ENCODE measurements at regions not wholly inside any gene's neighbourhood (a gene's known extent, or its start where the extent isn't known, plus 50 kb on each side); places are given as distances from the start of the nearest gene placed in this dataset.

- DNase-seq: no peak
Observed at GRCh38 chr10:121405549-121405948, 192.7 kb downstream of the FGFR2 start.

- no peak for DNase-seq
Observed at GRCh38 chr10:121405953-121406352, 192.3 kb downstream of the FGFR2 start.

DNA sequence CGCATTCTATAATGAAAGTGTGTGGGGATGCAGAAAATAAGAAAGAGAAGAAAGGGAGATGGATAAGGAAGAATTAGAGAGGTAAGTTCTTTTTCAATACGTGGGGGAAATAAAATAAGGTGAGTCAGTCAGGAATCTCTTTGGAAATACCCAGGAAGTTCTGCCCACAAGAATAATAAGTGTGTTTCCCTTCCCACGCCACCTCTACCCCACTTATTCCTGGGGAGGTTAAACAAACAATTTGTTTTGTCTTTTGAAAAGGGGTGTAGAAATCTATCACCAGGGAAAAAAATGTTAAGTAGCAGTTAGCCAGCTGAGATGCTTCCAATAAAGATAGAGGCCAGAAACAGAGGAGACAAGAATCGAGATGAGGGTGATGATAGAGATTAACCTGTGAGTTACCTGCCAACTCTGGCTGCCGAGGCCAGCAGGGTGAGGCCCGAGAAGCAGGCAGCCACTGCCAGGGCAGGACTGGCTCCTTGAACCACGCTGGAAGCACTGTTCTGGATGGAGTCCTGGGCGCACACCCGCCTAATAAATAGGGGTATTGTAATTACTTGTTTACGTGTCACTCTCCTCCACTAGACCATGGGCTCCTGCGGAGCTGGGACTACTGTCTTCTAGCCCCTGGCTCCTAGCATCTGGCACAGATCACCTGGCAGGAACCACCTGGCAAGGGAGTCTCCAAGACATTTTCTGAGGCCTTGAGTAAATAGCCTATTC, 191.3 kb downstream of the FGFR2 start:
- DNase-seq: no peak

- no peak for DNase-seq
Observed at GRCh38 chr10:121409466-121410104, 188.7 kb downstream of the FGFR2 start.

GRCh38 chr10:121411004-121411403, 187.2 kb downstream of the FGFR2 start:
- DNase-seq: no peak

DNA sequence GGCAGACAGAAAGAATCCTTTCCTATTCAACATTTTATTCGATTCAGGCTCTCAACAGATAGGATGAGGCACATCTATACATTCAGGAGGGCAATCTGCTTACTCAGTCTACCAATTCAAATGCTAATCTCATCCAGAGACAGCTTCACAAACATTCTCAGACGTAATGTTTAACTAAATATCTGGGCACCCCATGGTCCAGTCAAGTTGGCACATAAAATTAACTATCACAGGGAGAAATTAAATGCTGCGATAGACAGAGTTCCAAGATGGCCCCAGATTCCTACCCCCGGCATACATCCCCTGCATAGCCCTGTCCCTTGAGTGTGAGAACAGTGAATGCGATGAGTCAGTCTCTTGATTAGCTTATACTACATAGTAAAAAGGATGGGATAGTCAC, 184.3 kb downstream of the FGFR2 start:
- DNase-seq: no peak

DNA sequence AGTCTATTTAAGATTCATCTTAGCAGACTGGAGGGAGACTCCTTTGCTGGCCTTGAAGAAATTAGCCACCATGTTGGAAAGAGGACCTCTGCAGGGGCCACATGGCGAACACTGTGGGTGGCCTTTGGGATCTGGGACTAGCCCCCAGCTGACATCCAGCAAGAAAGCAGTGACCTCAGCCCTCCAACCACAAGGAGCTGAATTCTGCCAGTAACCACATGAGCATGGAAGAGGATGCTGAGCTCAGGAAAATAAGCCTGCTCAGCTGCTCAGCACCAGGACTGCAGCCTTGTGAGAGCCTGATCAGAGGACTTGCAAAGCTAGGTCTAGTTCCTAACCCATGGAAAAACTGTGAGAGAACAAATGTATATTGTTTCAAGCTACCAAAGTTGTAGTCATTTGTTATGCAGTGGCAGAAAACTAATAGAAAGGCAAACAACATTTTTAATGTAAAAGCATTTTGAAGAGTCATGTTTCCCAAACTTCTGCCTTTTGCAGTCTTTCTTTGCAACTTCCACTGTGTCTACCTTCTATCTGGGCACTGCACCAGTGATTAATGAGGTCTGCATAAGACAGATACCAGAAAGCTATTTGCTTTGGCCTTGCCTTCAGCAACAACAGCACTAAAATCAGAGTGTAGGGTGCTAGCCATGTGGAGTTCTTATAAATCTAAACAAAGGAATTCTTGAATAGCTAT, 183.7 kb downstream of the FGFR2 start:
- DNase-seq: no peak

DNA sequence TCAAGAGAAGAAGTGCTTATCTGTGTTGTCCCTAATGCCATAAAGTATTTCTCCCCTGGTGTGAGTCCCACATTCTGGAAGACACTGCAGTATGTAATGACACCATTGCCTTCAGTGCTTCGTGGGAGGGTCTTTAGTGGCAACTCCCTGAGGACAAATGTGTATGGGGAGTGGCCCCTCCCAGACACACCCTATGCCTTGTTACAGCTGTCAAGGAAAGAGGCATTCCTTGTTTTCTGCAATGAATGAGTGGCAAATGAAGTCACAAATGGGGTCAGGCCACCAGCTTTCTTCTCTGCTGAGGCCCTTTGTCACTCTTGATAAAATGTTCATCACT, 183.2 kb downstream of the FGFR2 start:
- no peak for DNase-seq

DNA sequence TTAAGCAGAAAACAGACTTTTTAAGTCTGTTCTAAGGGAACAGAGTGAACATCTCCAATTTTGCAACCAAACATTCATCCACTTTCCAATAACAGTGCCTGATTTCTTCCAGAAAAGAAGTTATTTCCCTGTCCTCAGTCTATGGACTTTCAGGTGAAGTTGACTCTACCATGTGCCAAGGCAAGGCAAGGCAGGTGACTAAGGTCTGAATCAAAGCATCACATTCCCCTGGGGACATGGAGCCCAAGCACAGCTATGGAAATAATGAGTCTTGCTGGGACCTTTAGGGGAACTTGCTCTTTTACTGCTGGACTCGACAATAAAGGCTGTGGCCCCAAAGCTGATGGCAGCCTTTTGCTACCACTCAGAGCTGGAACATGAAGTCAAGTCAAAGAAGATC, 182.2 kb downstream of the FGFR2 start:
- DNase-seq: no peak

- no peak for DNase-seq
Observed at GRCh38 chr10:121417298-121417697, 180.9 kb downstream of the FGFR2 start.

- no peak for DNase-seq
Observed at GRCh38 chr10:121418126-121418777, 180.0 kb downstream of the FGFR2 start.

DNA sequence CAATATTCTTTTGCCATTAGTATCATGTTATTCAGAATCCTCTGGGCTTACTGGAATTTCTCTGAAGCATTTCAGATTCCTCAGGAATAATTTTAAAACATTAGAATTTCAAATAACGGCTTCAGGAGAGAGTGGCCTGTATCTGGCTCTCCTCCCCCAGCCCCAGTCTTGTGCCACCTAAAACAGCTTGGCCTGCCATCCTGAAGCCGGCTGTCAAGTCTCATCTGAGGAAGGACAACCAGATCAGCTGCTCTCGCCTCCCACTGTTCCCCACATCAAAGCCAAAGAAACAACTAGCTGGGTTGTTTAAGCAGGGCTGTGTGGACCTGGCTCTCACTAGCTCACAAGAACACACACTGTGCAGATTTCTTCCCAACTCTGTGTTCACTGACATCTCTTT, 178.2 kb downstream of the FGFR2 start:
- DNase-seq: no peak

DNA sequence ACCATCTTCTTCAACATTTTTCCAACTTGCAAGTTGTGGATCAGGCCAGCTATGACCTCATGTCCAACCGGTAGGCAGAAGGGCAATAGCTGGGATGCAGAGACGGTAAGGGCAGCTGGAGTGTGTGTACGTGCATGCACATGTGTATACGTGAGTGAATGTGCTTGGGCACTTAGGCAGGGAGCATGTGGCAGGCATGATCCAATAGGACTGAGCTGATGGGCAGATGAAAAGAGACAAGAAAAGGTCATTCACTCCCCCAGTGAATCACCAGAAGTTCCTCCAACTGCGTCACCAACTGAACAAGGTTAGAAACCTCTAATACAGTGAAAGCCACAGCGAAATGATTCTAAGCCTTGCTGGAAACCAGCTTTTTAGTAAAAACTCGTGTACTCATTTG, 176.1 kb downstream of the FGFR2 start:
- DNase-seq: no peak

DNA sequence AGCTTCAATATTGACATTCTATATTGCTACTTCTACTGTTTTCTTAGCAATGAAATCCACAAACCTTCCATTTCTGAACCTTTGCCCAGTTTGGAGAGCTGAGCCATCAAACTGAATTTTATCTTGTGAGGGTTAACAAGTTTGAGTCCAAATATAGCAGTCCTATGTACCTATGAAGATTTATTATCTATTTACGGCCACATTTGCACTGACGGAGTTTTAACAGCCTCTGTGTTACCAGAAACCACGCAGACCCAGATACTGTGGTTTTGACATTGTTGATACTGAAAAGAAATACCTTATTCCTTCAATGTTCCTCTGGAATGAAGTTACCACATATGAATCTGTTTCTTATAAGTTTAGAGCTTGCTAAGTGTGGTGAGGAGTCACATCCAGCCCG, 172.6 kb downstream of the FGFR2 start:
- no peak for DNase-seq

- no peak for DNase-seq
Observed at GRCh38 chr10:121426307-121426706, 171.9 kb downstream of the FGFR2 start.

Measured in CD4-positive, alpha-beta T cell treated with Interferon alpha-2 for 1 hour (primary cell).